ENCODE measurements at regions not wholly inside any gene's neighbourhood (a gene's known extent, or its start where the extent isn't known, plus 50 kb on each side); places are given as distances from the start of the nearest gene placed in this dataset.

GRCh38 chr14:54106661-54107377 is 150.2 kb upstream of the BMP4 start:
- no peak overlapping the region for H3K4me3 Mint-ChIP-seq (ENCODE audit: unreplicated experiment)
- Histone ChIP-seq H3K36me3 (ENCODE audit: control insufficient read depth, insufficient read depth, low read length) (no peaks in the 10 kb centered on the region), H3K4me1 (peaks cover 24% of the 10 kb centered on the region), H3K9me3 (no peaks in the 10 kb centered on the region), H3K4me3 (ENCODE audit: low read depth, low read length) (no peak overlapping the region), H3K27me3 (replicated peaks; ENCODE audit: control insufficient read depth, insufficient read depth, low read length) (no peaks in the 10 kb centered on the region)
- ChIA-PET POLR2A (no interaction called here), CTCF (no interaction called here)
- peaks cover 32% of the 10 kb centered on the region for H3K9me3 Mint-ChIP-seq (ENCODE audit: unreplicated experiment)
- no TSS peak for BruUV-seq (replicated peaks)
- no peak for DNase-seq
- no peak for TF ChIP-seq CTCF (IDR thresholded peaks at IDR 0.05; ENCODE audit: insufficient read depth in 1 of 2, low read depth in 1 of 2, low read length in 1 of 2, severe bottlenecking in 1 of 2, unreplicated experiment in 1 of 2)
- no peaks in the 10 kb centered on the region for H3K36me3 Mint-ChIP-seq (ENCODE audit: insufficient read depth, unreplicated experiment)
- intact Hi-C loops (cut with micrococcal nuclease; ENCODE audit: unreplicated experiment) = no loop called here
- no peaks in the 10 kb centered on the region for H3K27me3 Mint-ChIP-seq (ENCODE audit: insufficient read depth, unreplicated experiment)
- H3K27ac Mint-ChIP-seq (ENCODE audit: unreplicated experiment) = no peak overlapping the region
- peaks cover 20% of the 10 kb centered on the region for H3K4me1 Mint-ChIP-seq (ENCODE audit: low read depth, unreplicated experiment)

- peaks cover 17% of the 10 kb centered on the region; the same call in 1 of the 2 replicates for H3K4me1 ChIP-seq
- Mint-ChIP-seq H3K4me1 (ENCODE audit: low read depth, unreplicated experiment) (peaks cover 7% of the 10 kb centered on the region), H3K4me3 (ENCODE audit: unreplicated experiment) (no peak overlapping the region), H3K36me3 (ENCODE audit: insufficient read depth, unreplicated experiment) (no peaks in the 10 kb centered on the region), H3K27me3 (ENCODE audit: insufficient read depth, unreplicated experiment) (no peaks in the 10 kb centered on the region), H3K27ac (ENCODE audit: unreplicated experiment) (no peak overlapping the region), H3K9me3 (ENCODE audit: unreplicated experiment) (peaks cover 36% of the 10 kb centered on the region)
- H3K4me3 ChIP-seq (ENCODE audit: low read depth, low read length) = no peak overlapping the region
- CTCF ChIA-PET = no interaction called here
- H3K9me3 ChIP-seq = no peaks in the 10 kb centered on the region
- BruUV-seq (replicated peaks) = no TSS peak
- no peaks in the 10 kb centered on the region for H3K36me3 ChIP-seq (ENCODE audit: control insufficient read depth, insufficient read depth, low read length)
- no peak for DNase-seq
- intact Hi-C loops (cut with micrococcal nuclease; ENCODE audit: unreplicated experiment) = no loop called here
- H3K27me3 ChIP-seq (replicated peaks; ENCODE audit: control insufficient read depth, insufficient read depth, low read length) = no peaks in the 10 kb centered on the region
- TF ChIP-seq CTCF (IDR thresholded peaks at IDR 0.05; ENCODE audit: insufficient read depth in 1 of 2, low read depth in 1 of 2, low read length in 1 of 2, severe bottlenecking in 1 of 2, unreplicated experiment in 1 of 2) = no peak
- POLR2A ChIA-PET = no interaction called here
These were observed 152.2 kb upstream of the BMP4 start for GRCh38 chr14:54108481-54109471.

- TF ChIP-seq CTCF (IDR thresholded peaks at IDR 0.05; ENCODE audit: insufficient read depth in 1 of 2, low read depth in 1 of 2, low read length in 1 of 2, severe bottlenecking in 1 of 2, unreplicated experiment in 1 of 2) = no peak
- no peak for DNase-seq
- Mint-ChIP-seq H3K4me3 (ENCODE audit: unreplicated experiment) (no peak overlapping the region), H3K36me3 (ENCODE audit: insufficient read depth, unreplicated experiment) (no peaks in the 10 kb centered on the region), H3K27ac (ENCODE audit: unreplicated experiment) (no peak overlapping the region), H3K4me1 (ENCODE audit: low read depth, unreplicated experiment) (peaks cover 7% of the 10 kb centered on the region), H3K27me3 (ENCODE audit: insufficient read depth, unreplicated experiment) (no peaks in the 10 kb centered on the region), H3K9me3 (ENCODE audit: unreplicated experiment) (peaks cover 33% of the 10 kb centered on the region)
- POLR2A ChIA-PET = no interaction called here
- no peaks in the 10 kb centered on the region for H3K36me3 ChIP-seq (ENCODE audit: control insufficient read depth, insufficient read depth, low read length)
- intact Hi-C loops (cut with micrococcal nuclease; ENCODE audit: unreplicated experiment) = no loop called here
- no peaks in the 10 kb centered on the region for H3K27me3 ChIP-seq (replicated peaks; ENCODE audit: control insufficient read depth, insufficient read depth, low read length)
- no TSS peak for BruUV-seq (replicated peaks)
- no peak overlapping the region for H3K4me3 ChIP-seq (ENCODE audit: low read depth, low read length)
- no peaks in the 10 kb centered on the region for H3K9me3 ChIP-seq
- CTCF ChIA-PET = no interaction called here
- H3K4me1 ChIP-seq = peaks cover 17% of the 10 kb centered on the region; the same call in 1 of the 2 replicates
These were observed 153.0 kb upstream of the BMP4 start for GRCh38 chr14:54109521-54110120.

Data from Caco-2 (cell line).